GM19239 (cell line): ENCODE measurements at regions not wholly inside any gene's neighbourhood (a gene's known extent, or its start where the extent isn't known, plus 50 kb on each side); places are given as distances from the start of the nearest gene placed in this dataset.

Source experiments
- DNase-seq: peaks from one replicate; pipeline ENCODE4 v3.0.0; 2011; ENCODE audit warnings: low spot score; ENCODE audit not compliant: insufficient read length
- FAIRE-seq: peaks from 2 replicates; lab custom pipeline; 2011; peaks lifted over from hg19 to GRCh38; lab: Jason Lieb, UNC

- DNase-seq (no peak), FAIRE-seq (no peak)
Measured at GRCh38 chr20:11841972-11842461, 75.7 kb upstream of the BTBD3 start.

GRCh38 chr20:11843289-11843688 lies 74.4 kb upstream of the BTBD3 start:
- DNase-seq, result no peak
- FAIRE-seq, result no peak

- no peak for FAIRE-seq
- no peak for DNase-seq
Measured at GRCh38 chr20:11844691-11845090, 73.0 kb upstream of the BTBD3 start.

- FAIRE-seq, result no peak
- no peak for DNase-seq
Measured at GRCh38 chr20:11845340-11845739, 72.4 kb upstream of the BTBD3 start.

GRCh38 chr20:11846131-11846530 lies 71.6 kb upstream of the BTBD3 start:
- FAIRE-seq (no peak), DNase-seq (no peak)

GRCh38 chr20:11847827-11848226 lies 69.9 kb upstream of the BTBD3 start:
- DNase-seq, result no peak
- no peak for FAIRE-seq

DNA sequence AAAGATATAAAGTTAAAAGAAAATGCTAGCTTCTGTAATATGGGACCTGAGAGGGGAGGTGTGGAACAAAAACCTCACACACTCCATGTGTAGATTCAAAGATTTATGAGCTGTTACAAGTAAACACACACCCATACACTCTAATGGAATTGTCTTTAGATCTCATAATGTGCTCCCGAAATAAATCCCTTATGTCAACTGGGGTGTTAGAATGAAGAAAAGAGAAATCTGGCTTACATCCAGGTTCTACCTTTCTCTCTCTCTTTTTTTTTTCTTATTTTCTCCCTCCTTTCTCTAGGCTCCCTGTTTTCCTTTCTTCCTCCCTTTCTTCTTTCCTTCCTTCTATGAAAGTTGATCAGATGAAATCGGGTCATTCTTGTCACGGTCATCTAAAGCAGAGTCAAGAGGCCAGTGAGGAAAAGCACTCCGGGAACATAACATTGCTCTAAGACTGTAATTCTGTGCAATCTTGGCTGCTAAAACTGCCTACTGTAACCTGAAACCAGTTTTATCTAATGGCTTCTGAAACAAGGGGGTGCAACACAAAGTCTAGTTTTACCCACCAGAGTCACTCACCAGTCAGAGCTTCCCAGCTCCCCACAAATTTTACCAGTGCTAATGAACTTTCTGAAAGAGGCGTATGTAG lies 68.3 kb upstream of the BTBD3 start:
- FAIRE-seq (no peak), DNase-seq (no peak)

GRCh38 chr20:11849976-11850670 lies 67.6 kb upstream of the BTBD3 start:
- FAIRE-seq (no peak), DNase-seq (no peak)

- DNase-seq (no peak), FAIRE-seq (no peak)
Measured at GRCh38 chr20:11850901-11851300, 66.8 kb upstream of the BTBD3 start.

DNA sequence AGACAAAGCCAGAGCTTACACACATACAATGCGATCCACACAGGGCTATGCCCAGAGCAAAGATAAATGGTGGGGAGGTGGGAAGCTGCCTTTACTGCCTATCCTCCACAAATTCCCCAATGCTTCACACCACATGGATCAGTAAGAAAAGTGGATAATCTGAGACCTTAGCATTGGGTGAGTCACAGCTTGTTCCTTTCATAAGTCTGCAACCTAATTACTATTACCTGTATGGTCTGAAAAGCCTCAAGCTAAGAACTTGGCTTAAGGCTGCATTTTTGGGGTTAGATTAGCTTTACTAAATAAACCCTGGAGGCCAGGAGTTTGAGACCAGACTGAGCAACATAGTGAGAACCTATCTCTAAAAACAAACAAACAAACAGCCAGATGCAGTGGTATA lies 66.0 kb upstream of the BTBD3 start:
- FAIRE-seq (no peak), DNase-seq (no peak)

- no peak for DNase-seq
- no peak for FAIRE-seq
Measured at GRCh38 chr20:11852189-11852588, 65.5 kb upstream of the BTBD3 start.

GRCh38 chr20:11852811-11853210 lies 64.9 kb upstream of the BTBD3 start:
- DNase-seq (no peak), FAIRE-seq (no peak)

DNA sequence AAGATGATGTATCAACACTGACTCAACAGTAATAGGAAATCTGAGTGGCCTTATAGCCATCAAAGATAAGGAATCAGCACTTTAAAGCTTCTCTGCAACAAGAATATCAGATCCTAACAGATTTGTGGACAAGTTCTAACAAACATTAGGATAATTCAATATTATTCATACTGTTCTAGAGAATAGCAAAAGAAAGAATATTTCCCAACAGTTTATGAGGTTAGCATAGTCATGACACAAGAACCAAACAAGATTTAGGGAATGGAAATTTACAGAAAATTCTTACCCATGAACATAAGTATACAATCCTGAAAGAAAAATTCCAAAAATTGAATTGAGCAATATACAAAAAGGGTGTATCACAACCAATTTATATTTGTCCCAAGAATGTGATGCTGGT lies 64.3 kb upstream of the BTBD3 start:
- DNase-seq (no peak), FAIRE-seq (no peak)

GRCh38 chr20:11861479-11861878 lies 56.2 kb upstream of the BTBD3 start:
- no peak for DNase-seq
- no peak for FAIRE-seq

GRCh38 chr20:11867291-11867919 lies 50.3 kb upstream of the BTBD3 start:
- DNase-seq (no peak), FAIRE-seq (no peak)
